Activated T-helper 1 cell treated with anti-CD3 and anti-CD28 coated beads, Interleukin-12 subunit alpha, Interleukin-12 subunit beta, Interleukin-2, Interleukin-4 antibody, amounts not matched to agents 30 ng/mL and 10 ng/mL and 1 ng/mL, durations not matched to agents 14 hours and 24 hours and 36 hours (primary cell): ENCODE measurements at regions not wholly inside any gene's neighbourhood (a gene's known extent, or its start where the extent isn't known, plus 50 kb on each side); places are given as distances from the start of the nearest gene placed in this dataset.
A peak's percentile ranks its signal among the peaks of the same experiment; 100 is the strongest.

Experiments used
- DNase-seq: peaks from one replicate; pipeline ENCODE4 v3.0.0; 2021; ENCODE audit warnings: low spot score
- H3K27ac Mint-ChIP-seq: one replicate; pipeline ENCODE4 v1.8.0; 2021; ENCODE audit warnings: mild to moderate bottlenecking, mixed read lengths
- H3K27me3 Mint-ChIP-seq: one replicate; pipeline ENCODE4 v1.8.0; 2022; ENCODE audit warnings: mild to moderate bottlenecking, moderate library complexity, mixed read lengths; ENCODE audit not compliant: insufficient read depth
- H3K36me3 Mint-ChIP-seq: one replicate; pipeline ENCODE4 v1.8.0; 2021; ENCODE audit warnings: low read depth, mixed read lengths
- H3K4me1 Mint-ChIP-seq: one replicate; pipeline ENCODE4 v1.8.0; 2021; ENCODE audit warnings: low read depth, mixed read lengths
- H3K4me3 Mint-ChIP-seq: one replicate; pipeline ENCODE4 v1.8.0; 2021; ENCODE audit warnings: mild to moderate bottlenecking, moderate library complexity, mixed read lengths
- H3K9me3 Mint-ChIP-seq: one replicate; pipeline ENCODE4 v1.8.0; 2021; ENCODE audit warnings: mixed read lengths
- intact Hi-C: fragments of 100-400 bp; cut with micrococcal nuclease; formaldehyde crosslinking; loops from one replicate; pipeline ENCODE4 v1.15.1; 2024

DNA sequence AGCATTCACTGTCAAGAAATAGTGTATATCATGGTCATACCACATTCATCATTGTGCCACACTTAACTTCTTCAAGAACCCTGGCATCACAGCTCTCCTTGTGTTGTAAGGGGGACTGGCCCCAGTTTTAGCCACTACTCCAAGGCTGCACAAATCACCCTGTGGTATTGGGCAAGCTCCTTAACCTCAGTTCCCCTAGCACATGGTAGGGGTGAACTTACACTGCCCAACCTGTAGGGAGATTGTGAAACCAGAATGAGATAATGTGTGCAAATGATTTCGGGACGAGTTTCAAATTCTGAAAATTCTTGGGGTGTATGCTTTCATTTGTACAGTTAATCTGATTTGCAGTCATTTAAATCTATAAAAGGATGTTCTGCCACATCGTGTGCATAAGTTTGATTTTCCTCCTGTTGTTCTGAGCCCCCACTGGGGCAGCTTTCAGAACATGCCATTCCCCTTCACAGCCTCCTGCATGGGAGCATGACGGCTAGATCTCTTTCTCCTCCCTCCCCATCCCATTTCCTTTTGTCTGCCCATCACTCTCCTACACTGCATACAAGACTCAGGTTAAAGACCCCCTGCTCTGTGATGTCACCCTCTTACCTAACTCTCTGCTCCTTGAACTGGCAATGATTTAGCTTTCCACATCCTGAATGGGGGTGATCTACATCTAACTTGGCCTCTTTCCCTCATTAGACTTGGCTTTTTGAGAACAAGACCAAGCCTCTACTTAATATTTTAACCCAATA lies 290.3 kb downstream of the CHRM3 start:
- Mint-ChIP-seq H3K36me3 (no peaks in the 10 kb centered on the region), H3K27ac (no peak overlapping the region), H3K9me3 (no peaks in the 10 kb centered on the region), H3K4me1 (no peaks in the 10 kb centered on the region), H3K4me3 (no peak overlapping the region), H3K27me3 (peaks cover 7% of the 10 kb centered on the region)
- DNase-seq = no peak
- intact Hi-C loops = no loop called here

- Mint-ChIP-seq H3K9me3 (no peaks in the 10 kb centered on the region), H3K4me3 (no peak overlapping the region), H3K27ac (no peak overlapping the region), H3K36me3 (no peaks in the 10 kb centered on the region), H3K4me1 (no peaks in the 10 kb centered on the region), H3K27me3 (peaks cover 4% of the 10 kb centered on the region)
- intact Hi-C loops = no loop called here
- no peak for DNase-seq
Measured at GRCh38 chr1:239677362-239677761, 291.0 kb downstream of the CHRM3 start.

DNA sequence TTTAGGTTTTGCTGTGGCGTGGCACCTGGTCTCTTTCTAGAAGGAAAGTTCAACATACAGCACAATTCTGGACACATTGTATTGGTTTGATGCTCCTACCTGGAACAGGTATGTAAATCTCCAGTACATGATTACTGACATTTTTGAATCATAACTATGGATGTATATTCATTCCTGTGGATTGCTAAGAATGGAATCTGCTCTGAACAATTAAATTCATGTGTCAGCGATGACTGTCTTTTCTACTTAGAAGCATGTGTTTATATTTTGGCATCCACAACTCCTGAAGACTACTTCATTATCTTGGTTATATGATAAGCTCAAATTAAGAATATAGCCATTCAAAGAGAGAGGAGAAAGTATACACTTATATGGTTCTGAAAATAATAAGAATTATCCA lies 291.8 kb downstream of the CHRM3 start:
- Mint-ChIP-seq H3K36me3 (no peaks in the 10 kb centered on the region), H3K27me3 (peaks cover 4% of the 10 kb centered on the region), H3K4me3 (no peak overlapping the region), H3K4me1 (no peaks in the 10 kb centered on the region), H3K9me3 (no peaks in the 10 kb centered on the region), H3K27ac (no peak overlapping the region)
- no peak for DNase-seq
- intact Hi-C loops = no loop called here

GRCh38 chr1:239682046-239682445 lies 295.7 kb downstream of the CHRM3 start:
- Mint-ChIP-seq H3K4me1 (no peaks in the 10 kb centered on the region), H3K4me3 (no peak overlapping the region), H3K27me3 (peaks cover 8% of the 10 kb centered on the region), H3K9me3 (no peaks in the 10 kb centered on the region), H3K36me3 (no peaks in the 10 kb centered on the region), H3K27ac (no peak overlapping the region)
- no peak for DNase-seq
- intact Hi-C loops = no loop called here

- intact Hi-C loops = no loop called here
- H3K27me3 Mint-ChIP-seq = peaks cover 6% of the 10 kb centered on the region
- H3K9me3 Mint-ChIP-seq = no peaks in the 10 kb centered on the region
- no peaks in the 10 kb centered on the region for H3K4me1 Mint-ChIP-seq
- H3K4me3 Mint-ChIP-seq = no peak overlapping the region
- H3K36me3 Mint-ChIP-seq = no peaks in the 10 kb centered on the region
- DNase-seq = no peak
- no peak overlapping the region for H3K27ac Mint-ChIP-seq
Measured at GRCh38 chr1:239682960-239683359, 296.6 kb downstream of the CHRM3 start.

DNA sequence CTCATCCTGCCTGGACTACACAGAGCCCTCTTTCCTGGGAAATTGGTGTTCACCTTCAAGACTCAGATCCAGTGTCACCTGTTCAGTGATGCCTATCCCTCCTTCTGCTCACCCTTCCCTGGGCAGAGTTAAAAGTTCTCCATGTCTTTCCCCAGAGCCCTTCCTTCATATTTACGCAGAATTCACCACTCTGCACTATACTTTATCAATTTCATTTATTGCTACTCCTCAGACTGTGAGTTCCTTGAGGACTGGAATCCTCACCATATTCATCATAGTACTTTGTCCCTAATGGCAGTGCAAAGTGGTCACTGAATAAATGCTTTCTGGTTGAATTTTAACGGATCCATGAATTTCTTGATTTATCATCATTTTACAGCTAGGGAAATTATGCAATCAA lies 300.0 kb downstream of the CHRM3 start:
- H3K9me3 Mint-ChIP-seq = no peaks in the 10 kb centered on the region
- no peak overlapping the region for H3K27ac Mint-ChIP-seq
- DNase-seq = no peak
- H3K36me3 Mint-ChIP-seq = no peaks in the 10 kb centered on the region
- no peak overlapping the region for H3K4me3 Mint-ChIP-seq
- intact Hi-C loops = no loop called here
- H3K4me1 Mint-ChIP-seq = no peaks in the 10 kb centered on the region
- H3K27me3 Mint-ChIP-seq = peaks cover 6% of the 10 kb centered on the region

- H3K27me3 Mint-ChIP-seq = no peaks in the 10 kb centered on the region
- peaks cover under 1% of the 10 kb centered on the region for H3K36me3 Mint-ChIP-seq
- no peaks in the 10 kb centered on the region for H3K4me1 Mint-ChIP-seq
- H3K4me3 Mint-ChIP-seq = no peak overlapping the region
- peaks cover 6% of the 10 kb centered on the region for H3K9me3 Mint-ChIP-seq
- DNase-seq = no peak
- intact Hi-C loops = no loop called here
- H3K27ac Mint-ChIP-seq = no peak overlapping the region
Measured at GRCh38 chr1:239696317-239696716, 309.9 kb downstream of the CHRM3 start.

- Mint-ChIP-seq H3K9me3 (peaks cover 9% of the 10 kb centered on the region), H3K27me3 (no peaks in the 10 kb centered on the region), H3K36me3 (peaks cover 11% of the 10 kb centered on the region), H3K4me3 (no peak overlapping the region), H3K4me1 (no peaks in the 10 kb centered on the region), H3K27ac (no peak overlapping the region)
- intact Hi-C loops = no loop called here
- DNase-seq = no peak
Measured at GRCh38 chr1:239700667-239701066, 314.3 kb downstream of the CHRM3 start.

DNA sequence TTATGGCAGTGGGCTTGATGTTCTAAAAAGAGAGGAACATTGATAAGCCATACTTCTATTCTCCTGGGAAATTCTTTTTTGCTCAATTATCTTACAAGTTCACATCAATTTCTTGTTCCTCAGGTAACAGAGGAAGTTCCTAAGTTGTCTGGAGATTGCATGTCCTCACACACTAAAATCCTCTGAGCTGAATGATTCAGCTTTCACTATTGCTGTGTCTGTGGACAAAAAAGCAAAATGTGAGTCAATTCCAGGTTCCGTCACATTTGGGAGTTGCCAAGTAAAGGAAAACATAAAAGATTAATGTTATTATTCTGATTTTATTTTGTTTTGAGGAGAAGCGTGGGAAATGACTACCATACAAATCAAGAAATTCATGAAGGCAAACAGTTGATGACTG lies 316.7 kb downstream of the CHRM3 start:
- H3K36me3 Mint-ChIP-seq = peaks cover 18% of the 10 kb centered on the region
- H3K9me3 Mint-ChIP-seq = peaks cover 3% of the 10 kb centered on the region
- intact Hi-C loops = no loop called here
- no peak for DNase-seq
- H3K27me3 Mint-ChIP-seq = no peaks in the 10 kb centered on the region
- no peak overlapping the region for H3K4me3 Mint-ChIP-seq
- peaks cover 1% of the 10 kb centered on the region for H3K4me1 Mint-ChIP-seq
- no peak overlapping the region for H3K27ac Mint-ChIP-seq

- no peak for DNase-seq
- H3K4me1 Mint-ChIP-seq = peaks cover 16% of the 10 kb centered on the region
- intact Hi-C loops = no loop called here
- H3K9me3 Mint-ChIP-seq = peaks cover 2% of the 10 kb centered on the region
- peaks cover 26% of the 10 kb centered on the region for H3K36me3 Mint-ChIP-seq
- no peaks in the 10 kb centered on the region for H3K27me3 Mint-ChIP-seq
- H3K27ac Mint-ChIP-seq = no peak overlapping the region
- no peak overlapping the region for H3K4me3 Mint-ChIP-seq
Measured at GRCh38 chr1:239706245-239706892, 320.0 kb downstream of the CHRM3 start.

DNA sequence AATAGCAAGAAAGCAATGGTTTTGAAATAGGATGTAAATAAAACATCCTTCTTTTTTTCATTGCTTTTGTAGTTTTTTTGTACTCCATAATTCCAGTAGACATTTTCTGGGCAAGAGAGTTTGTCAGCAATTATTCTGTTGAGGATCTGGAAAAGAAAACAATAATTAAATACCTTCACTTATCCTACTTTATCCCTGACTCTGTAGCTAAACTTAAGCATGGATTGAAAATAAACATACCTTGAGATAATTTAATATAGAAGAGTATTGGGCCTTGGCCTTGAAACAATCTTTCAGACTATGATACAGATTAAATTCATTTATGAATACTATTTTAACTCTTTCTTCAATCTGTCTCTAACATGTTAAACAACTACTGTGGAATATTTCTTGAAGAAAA lies 321.2 kb downstream of the CHRM3 start:
- Mint-ChIP-seq H3K36me3 (peaks cover 31% of the 10 kb centered on the region), H3K4me1 (peaks cover 16% of the 10 kb centered on the region), H3K4me3 (no peak overlapping the region), H3K9me3 (no peaks in the 10 kb centered on the region), H3K27ac (no peak overlapping the region), H3K27me3 (no peaks in the 10 kb centered on the region)
- no peak for DNase-seq
- intact Hi-C loops = no loop called here

DNA sequence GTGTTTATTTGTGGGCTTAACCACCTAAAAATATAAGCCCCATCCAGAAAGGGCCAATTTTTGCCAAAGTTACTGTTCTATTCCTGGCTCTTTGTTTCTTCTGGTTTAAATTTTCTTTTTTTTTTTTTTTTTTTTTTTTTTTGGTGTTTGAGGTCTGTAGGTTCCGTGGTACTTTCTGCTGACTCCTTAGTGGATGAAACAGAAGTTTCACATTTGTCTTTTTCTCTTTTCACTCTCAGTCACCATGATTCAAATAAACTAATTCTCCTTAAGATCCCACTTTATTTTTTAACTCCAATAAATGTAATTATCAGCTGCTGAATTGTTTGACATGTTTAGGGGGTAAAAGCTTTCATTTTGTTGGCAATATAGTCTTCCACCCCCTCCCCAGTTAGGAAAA lies 322.3 kb downstream of the CHRM3 start:
- H3K4me1 Mint-ChIP-seq = peaks cover 19% of the 10 kb centered on the region
- H3K4me3 Mint-ChIP-seq = no peak overlapping the region
- H3K27ac Mint-ChIP-seq = peak overlapping the region; percentile 56
- H3K27me3 Mint-ChIP-seq = no peaks in the 10 kb centered on the region
- no peaks in the 10 kb centered on the region for H3K9me3 Mint-ChIP-seq
- H3K36me3 Mint-ChIP-seq = peaks cover 39% of the 10 kb centered on the region
- no peak for DNase-seq
- intact Hi-C loops = loop anchor here (1.0 kb wide), 1 partner anchor 11 kb away; no protein-coding TSS in a partner anchor

GRCh38 chr1:239711768-239712167 lies 325.4 kb downstream of the CHRM3 start:
- H3K36me3 Mint-ChIP-seq = peaks cover 27% of the 10 kb centered on the region
- DNase-seq = no peak
- peaks cover 21% of the 10 kb centered on the region for H3K4me1 Mint-ChIP-seq
- no peaks in the 10 kb centered on the region for H3K9me3 Mint-ChIP-seq
- intact Hi-C loops = no loop called here
- H3K27ac Mint-ChIP-seq = no peak overlapping the region
- no peaks in the 10 kb centered on the region for H3K27me3 Mint-ChIP-seq
- no peak overlapping the region for H3K4me3 Mint-ChIP-seq
